ENCODE measurements at regions not wholly inside any gene's neighbourhood (a gene's known extent, or its start where the extent isn't known, plus 50 kb on each side); places are given as distances from the start of the nearest gene placed in this dataset.
A peak's percentile ranks its signal among the peaks of the same experiment; 100 is the strongest.

- Histone ChIP-seq H2AFZ (ENCODE audit: control insufficient read depth, low read length) (peak overlapping the region; percentile 70), H4K20me1 (ENCODE audit: control insufficient read depth, extremely low read depth, insufficient read depth, low read length) (no peaks in the 10 kb centered on the region), H3K4me2 (ENCODE audit: control insufficient read depth, extremely low read depth, insufficient read depth, low read depth, low read length) (peak overlapping the region; percentile 14), H3K4me1 (ENCODE audit: control insufficient read depth, extremely low read depth, insufficient read depth, low read length) (peaks cover 6% of the 10 kb centered on the region), H3K9me3 (ENCODE audit: control insufficient read depth, low read depth, low read length) (no peaks in the 10 kb centered on the region), H3K9me1 (ENCODE audit: control insufficient read depth, extremely low read depth, insufficient read depth, low read length) (no peaks in the 10 kb centered on the region), H3K36me3 (ENCODE audit: control insufficient read depth in 2 of 2, extremely low read depth in 1 of 2, insufficient read depth in 2 of 2, low read length in 2 of 2) (no peaks in the 10 kb centered on the region), H3K79me2 (ENCODE audit: control insufficient read depth, insufficient read depth, low read length) (no peaks in the 10 kb centered on the region), H3K27ac (ENCODE audit: control insufficient read depth, insufficient read depth, low read length) (no peak overlapping the region), H3K27me3 (ENCODE audit: control insufficient read depth, extremely low read depth, insufficient read depth, low read length) (no peaks in the 10 kb centered on the region), H3K4me3 (ENCODE audit: control insufficient read depth in 2 of 3, extremely low read depth in 1 of 3, insufficient read depth in 2 of 3, low read depth in 1 of 3, low read length in 3 of 3) (no peak overlapping the region), H3K9ac (ENCODE audit: control insufficient read depth, extremely low read depth, insufficient read depth, low read length) (no peak overlapping the region)
- dilution Hi-C loops (cut with MboI; ENCODE audit: extremely low pct_ligation_motif_present, low sequenced_read_pairs), result no loop called here
- FAIRE-seq, result no peak
- TF ChIP-seq CTCF (optimal IDR thresholded peaks at IDR 0.05 in 1 of 3, IDR thresholded peaks at IDR 0.05 in 1 of 3, conservative IDR thresholded peaks at IDR 0.05 in 1 of 3; ENCODE audit: extremely low read depth in 1 of 3, insufficient read depth in 2 of 3, low read length in 3 of 3), result no peak
- no peak for TF ChIP-seq EZH2 (IDR thresholded peaks at IDR 0.05; ENCODE audit: low read length)
- DNase-seq (ENCODE audit: low read depth, low spot score), result no peak
These were observed 228.7 kb upstream of the KLF6 start for GRCh38 chr10:4013651-4014121.

DNA sequence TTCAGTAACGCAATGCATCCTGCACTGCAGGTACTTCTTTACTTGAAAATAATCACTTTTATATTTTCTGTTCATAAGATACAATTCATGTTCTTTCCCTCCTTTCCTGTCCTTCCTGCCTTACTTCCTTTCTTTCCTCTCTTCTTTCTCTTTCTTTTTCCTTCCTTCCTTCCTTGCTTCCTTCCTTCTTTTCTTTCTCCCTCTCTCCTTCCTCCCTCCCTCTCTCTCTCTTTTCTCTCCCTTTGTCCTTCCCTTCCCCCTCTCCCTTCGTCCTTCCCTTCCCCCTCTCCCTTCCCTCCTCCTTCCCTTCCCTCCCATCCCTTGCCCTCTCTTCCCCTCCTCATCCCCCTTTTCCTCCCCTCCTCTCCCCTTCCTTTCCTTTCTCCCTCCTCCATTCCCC lies 227.8 kb upstream of the KLF6 start:
- FAIRE-seq (no peak), DNase-seq (ENCODE audit: low read depth, low spot score) (no peak)
- H4K20me1 ChIP-seq (ENCODE audit: control insufficient read depth, extremely low read depth, insufficient read depth, low read length), result no peaks in the 10 kb centered on the region
- H3K79me2 ChIP-seq (ENCODE audit: control insufficient read depth, insufficient read depth, low read length), result no peaks in the 10 kb centered on the region
- H3K27ac ChIP-seq (ENCODE audit: control insufficient read depth, insufficient read depth, low read length), result no peak overlapping the region
- dilution Hi-C loops (cut with MboI; ENCODE audit: extremely low pct_ligation_motif_present, low sequenced_read_pairs), result no loop called here
- H3K9me3 ChIP-seq (ENCODE audit: control insufficient read depth, low read depth, low read length), result no peaks in the 10 kb centered on the region
- no peak overlapping the region for H3K4me2 ChIP-seq (ENCODE audit: control insufficient read depth, extremely low read depth, insufficient read depth, low read depth, low read length)
- H3K36me3 ChIP-seq (ENCODE audit: control insufficient read depth in 2 of 2, extremely low read depth in 1 of 2, insufficient read depth in 2 of 2, low read length in 2 of 2), result no peaks in the 10 kb centered on the region
- no peaks in the 10 kb centered on the region for H3K27me3 ChIP-seq (ENCODE audit: control insufficient read depth, extremely low read depth, insufficient read depth, low read length)
- H3K9me1 ChIP-seq (ENCODE audit: control insufficient read depth, extremely low read depth, insufficient read depth, low read length), result no peaks in the 10 kb centered on the region
- TF ChIP-seq EZH2 (IDR thresholded peaks at IDR 0.05; ENCODE audit: low read length), result no peak
- no peak for TF ChIP-seq CTCF (optimal IDR thresholded peaks at IDR 0.05 in 1 of 3, IDR thresholded peaks at IDR 0.05 in 1 of 3, conservative IDR thresholded peaks at IDR 0.05 in 1 of 3; ENCODE audit: extremely low read depth in 1 of 3, insufficient read depth in 2 of 3, low read length in 3 of 3)
- H3K4me1 ChIP-seq (ENCODE audit: control insufficient read depth, extremely low read depth, insufficient read depth, low read length), result peaks cover 6% of the 10 kb centered on the region
- H3K9ac ChIP-seq (ENCODE audit: control insufficient read depth, extremely low read depth, insufficient read depth, low read length), result no peak overlapping the region
- no peak overlapping the region for H2AFZ ChIP-seq (ENCODE audit: control insufficient read depth, low read length)
- H3K4me3 ChIP-seq (ENCODE audit: control insufficient read depth in 2 of 3, extremely low read depth in 1 of 3, insufficient read depth in 2 of 3, low read depth in 1 of 3, low read length in 3 of 3), result no peak overlapping the region

Measured in keratinocyte (primary cell).